Mucosa of stomach (tissue), 1 donor: ENCODE measurements at regions not wholly inside any gene's neighbourhood (a gene's known extent, or its start where the extent isn't known, plus 50 kb on each side); places are given as distances from the start of the nearest gene placed in this dataset.

Source experiments
- H3K27me3 ChIP-seq: one replicate; pipeline ENCODE4 v1.7.0; 2013; ENCODE audit warnings: mild to moderate bottlenecking, low read length; ENCODE audit not compliant: control insufficient read depth, insufficient read depth
- H3K36me3 ChIP-seq: one replicate; pipeline ENCODE4 v1.7.0; 2013; ENCODE audit warnings: low read length; ENCODE audit not compliant: control insufficient read depth, insufficient read depth
- H3K4me1 ChIP-seq: one replicate; pipeline ENCODE4 v1.7.0; 2013; ENCODE audit warnings: mild to moderate bottlenecking, low read length; ENCODE audit not compliant: control insufficient read depth, insufficient read depth
- H3K4me3 ChIP-seq: one replicate; pipeline ENCODE4 v1.7.0; 2013; ENCODE audit warnings: low read length
- H3K9ac ChIP-seq: one replicate; pipeline ENCODE4 v1.7.0; 2013; ENCODE audit warnings: mild to moderate bottlenecking, low read length, moderate library complexity
- H3K9me3 ChIP-seq: one replicate; pipeline ENCODE4 v1.7.0; 2013; ENCODE audit warnings: mild to moderate bottlenecking, low read length, moderate library complexity; ENCODE audit not compliant: control insufficient read depth
- donor health status: Pancreatic carcinoma.

GRCh38 chr4:32855622-32856021 lies 2135.5 kb downstream of the PCDH7 start:
- H3K36me3 ChIP-seq, result no peaks in the 10 kb centered on the region
- H3K27me3 ChIP-seq, result no peaks in the 10 kb centered on the region
- no peaks in the 10 kb centered on the region for H3K9me3 ChIP-seq
- H3K4me1 ChIP-seq, result no peaks in the 10 kb centered on the region
- no peak overlapping the region for H3K4me3 ChIP-seq
- H3K9ac ChIP-seq, result no peak overlapping the region

GRCh38 chr4:32858361-32858760 lies 2138.2 kb downstream of the PCDH7 start:
- H3K9ac ChIP-seq, result no peak overlapping the region
- no peaks in the 10 kb centered on the region for H3K36me3 ChIP-seq
- H3K27me3 ChIP-seq, result no peaks in the 10 kb centered on the region
- no peaks in the 10 kb centered on the region for H3K4me1 ChIP-seq
- no peak overlapping the region for H3K4me3 ChIP-seq
- H3K9me3 ChIP-seq, result no peaks in the 10 kb centered on the region

- Histone ChIP-seq H3K4me1 (no peaks in the 10 kb centered on the region), H3K36me3 (no peaks in the 10 kb centered on the region), H3K9ac (no peak overlapping the region), H3K9me3 (no peaks in the 10 kb centered on the region), H3K27me3 (no peaks in the 10 kb centered on the region), H3K4me3 (no peak overlapping the region)
Observed at GRCh38 chr4:32858971-32859370, 2138.8 kb downstream of the PCDH7 start.

- Histone ChIP-seq H3K4me1 (no peaks in the 10 kb centered on the region), H3K36me3 (no peaks in the 10 kb centered on the region), H3K9me3 (no peaks in the 10 kb centered on the region), H3K9ac (no peak overlapping the region), H3K4me3 (no peak overlapping the region), H3K27me3 (no peaks in the 10 kb centered on the region)
Observed at GRCh38 chr4:32864713-32865351, 2144.7 kb downstream of the PCDH7 start.

GRCh38 chr4:32876546-32876945 lies 2156.4 kb downstream of the PCDH7 start:
- Histone ChIP-seq H3K27me3 (no peaks in the 10 kb centered on the region), H3K9ac (no peak overlapping the region), H3K36me3 (no peaks in the 10 kb centered on the region), H3K4me1 (no peaks in the 10 kb centered on the region), H3K9me3 (no peaks in the 10 kb centered on the region), H3K4me3 (no peak overlapping the region)

- Histone ChIP-seq H3K4me3 (no peak overlapping the region), H3K36me3 (no peaks in the 10 kb centered on the region), H3K27me3 (no peaks in the 10 kb centered on the region), H3K9me3 (no peaks in the 10 kb centered on the region), H3K4me1 (no peaks in the 10 kb centered on the region), H3K9ac (no peak overlapping the region)
Observed at GRCh38 chr4:32879913-32880312, 2159.7 kb downstream of the PCDH7 start.

GRCh38 chr4:32884198-32884597 lies 2164.0 kb downstream of the PCDH7 start:
- Histone ChIP-seq H3K27me3 (no peaks in the 10 kb centered on the region), H3K9me3 (no peaks in the 10 kb centered on the region), H3K4me3 (no peak overlapping the region), H3K9ac (no peak overlapping the region), H3K36me3 (no peaks in the 10 kb centered on the region), H3K4me1 (no peaks in the 10 kb centered on the region)

- H3K27me3 ChIP-seq, result no peaks in the 10 kb centered on the region
- no peak overlapping the region for H3K9ac ChIP-seq
- H3K36me3 ChIP-seq, result no peaks in the 10 kb centered on the region
- H3K4me3 ChIP-seq, result no peak overlapping the region
- no peaks in the 10 kb centered on the region for H3K9me3 ChIP-seq
- no peaks in the 10 kb centered on the region for H3K4me1 ChIP-seq
Observed at GRCh38 chr4:32890398-32890797, 2170.2 kb downstream of the PCDH7 start.

GRCh38 chr4:32909053-32909452 lies 2188.9 kb downstream of the PCDH7 start:
- Histone ChIP-seq H3K9me3 (peaks cover 7% of the 10 kb centered on the region), H3K36me3 (no peaks in the 10 kb centered on the region), H3K9ac (no peak overlapping the region), H3K4me1 (no peaks in the 10 kb centered on the region), H3K27me3 (no peaks in the 10 kb centered on the region), H3K4me3 (no peak overlapping the region)

GRCh38 chr4:32909736-32910135 lies 2189.6 kb downstream of the PCDH7 start:
- peaks cover 7% of the 10 kb centered on the region for H3K9me3 ChIP-seq
- no peaks in the 10 kb centered on the region for H3K36me3 ChIP-seq
- no peaks in the 10 kb centered on the region for H3K27me3 ChIP-seq
- no peaks in the 10 kb centered on the region for H3K4me1 ChIP-seq
- H3K4me3 ChIP-seq, result no peak overlapping the region
- no peak overlapping the region for H3K9ac ChIP-seq

GRCh38 chr4:32917586-32917985 lies 2197.4 kb downstream of the PCDH7 start:
- Histone ChIP-seq H3K9ac (no peak overlapping the region), H3K4me3 (no peak overlapping the region), H3K27me3 (no peaks in the 10 kb centered on the region), H3K4me1 (no peaks in the 10 kb centered on the region), H3K9me3 (no peaks in the 10 kb centered on the region), H3K36me3 (no peaks in the 10 kb centered on the region)

- no peak overlapping the region for H3K4me3 ChIP-seq
- no peaks in the 10 kb centered on the region for H3K4me1 ChIP-seq
- H3K9me3 ChIP-seq, result no peaks in the 10 kb centered on the region
- H3K27me3 ChIP-seq, result no peaks in the 10 kb centered on the region
- H3K36me3 ChIP-seq, result no peaks in the 10 kb centered on the region
- H3K9ac ChIP-seq, result no peak overlapping the region
Observed at GRCh38 chr4:32929796-32930699, 2209.9 kb downstream of the PCDH7 start.
